SK-N-SH (cell line): ENCODE measurements at regions not wholly inside any gene's neighbourhood (a gene's known extent, or its start where the extent isn't known, plus 50 kb on each side); places are given as distances from the start of the nearest gene placed in this dataset.

ENCODE experiments used
- CTCF ChIP-seq: fragments of 200-600 bp; sonication (generic); IDR thresholded peaks from 2 replicates; pipeline ENCODE4 v1.6.1; 2017; ENCODE audit warnings: antibody characterized with exemption, mild to moderate bottlenecking, moderate library complexity
- FOSL2 ChIP-seq: IDR thresholded peaks from 2 replicates; pipeline ENCODE4 v1.4.0; 2012; ENCODE audit warnings: low read depth, mild to moderate bottlenecking, moderate library complexity, borderline replicate concordance
- MAX ChIP-seq: IDR thresholded peaks from 2 replicates; pipeline ENCODE4 v1.4.0; 2012; ENCODE audit warnings: low read depth
- POLR2AphosphoS5 ChIP-seq: IDR thresholded peaks from 2 replicates; pipeline ENCODE4 v1.6.1; 2012; ENCODE audit warnings: low read depth, low read length
- YY1 ChIP-seq: IDR thresholded peaks from 2 replicates; pipeline ENCODE4 v1.4.0; 2012; ENCODE audit warnings: low read depth, mild to moderate bottlenecking

- TF ChIP-seq CTCF (no peak), POLR2AphosphoS5 (no peak), YY1 (no peak), FOSL2 (no peak), MAX (no peak)
Observed at GRCh38 chr15:87671289-87671688, 585.2 kb downstream of the NTRK3 start.
